Kasumi-1 (cell line): ENCODE measurements at regions not wholly inside any gene's neighbourhood (a gene's known extent, or its start where the extent isn't known, plus 50 kb on each side); places are given as distances from the start of the nearest gene placed in this dataset.
"Not testable (repeated sequence)": the region's sequence is repeated elsewhere in the genome, so short reads cannot be mapped to it uniquely, and the experiment has no call there.

Experiments
- DNase-seq, 2 experiments: peaks; one replicate each; lab custom pipeline; 2025; lab: John Stamatoyannopoulos, UW

- no peak for DNase-seq
Measured at GRCh38 chr19:31529121-31529520, 179.9 kb upstream of the TSHZ3 start.

GRCh38 chr19:31530781-31531180 is 181.5 kb upstream of the TSHZ3 start:
- no peak for DNase-seq

- no peak for DNase-seq
Measured at GRCh38 chr19:31531326-31531725, 182.1 kb upstream of the TSHZ3 start.

- no peak for DNase-seq
Measured at GRCh38 chr19:31532034-31532433, 182.8 kb upstream of the TSHZ3 start.

GRCh38 chr19:31533114-31533513 is 183.9 kb upstream of the TSHZ3 start:
- DNase-seq, result no peak

- no peak for DNase-seq
Measured at GRCh38 chr19:31534231-31534630, 185.0 kb upstream of the TSHZ3 start.

- no peak for DNase-seq
Measured at GRCh38 chr19:31534786-31535657, 185.8 kb upstream of the TSHZ3 start.

GRCh38 chr19:31535691-31536460 is 186.6 kb upstream of the TSHZ3 start:
- DNase-seq, result no peak

GRCh38 chr19:31537136-31537535 is 187.9 kb upstream of the TSHZ3 start:
- no peak for DNase-seq

GRCh38 chr19:31537902-31538301 is 188.7 kb upstream of the TSHZ3 start:
- DNase-seq, result not testable (repeated sequence)

- DNase-seq, result no peak
Measured at GRCh38 chr19:31538879-31539278, 189.6 kb upstream of the TSHZ3 start.

GRCh38 chr19:31539386-31539785 is 190.2 kb upstream of the TSHZ3 start:
- DNase-seq, result no peak

GRCh38 chr19:31541396-31541795 is 192.2 kb upstream of the TSHZ3 start:
- DNase-seq, result no peak

GRCh38 chr19:31543456-31543855 is 194.2 kb upstream of the TSHZ3 start:
- no peak for DNase-seq

- DNase-seq, result no peak
Measured at GRCh38 chr19:31545777-31546176, 196.5 kb upstream of the TSHZ3 start.

GRCh38 chr19:31546205-31546960 is 197.1 kb upstream of the TSHZ3 start:
- no peak for DNase-seq

GRCh38 chr19:31548941-31549340 is 199.7 kb upstream of the TSHZ3 start:
- no peak for DNase-seq

- no peak for DNase-seq
Measured at GRCh38 chr19:31553112-31553845, 204.0 kb upstream of the TSHZ3 start.

GRCh38 chr19:31553846-31554215 is 204.6 kb upstream of the TSHZ3 start:
- no peak for DNase-seq

- no peak for DNase-seq
Measured at GRCh38 chr19:31554360-31554759, 205.1 kb upstream of the TSHZ3 start.

GRCh38 chr19:31555634-31556215 is 206.5 kb upstream of the TSHZ3 start:
- no peak for DNase-seq
